HEK293 (cell line): ENCODE measurements at regions not wholly inside any gene's neighbourhood (a gene's known extent, or its start where the extent isn't known, plus 50 kb on each side); places are given as distances from the start of the nearest gene placed in this dataset.

Experiments used
- BCL11A ChIP-seq: fragments of 450-650 bp; formaldehyde crosslinking; IDR thresholded peaks from 2 replicates; pipeline ENCODE4 v1.5.1; 2016; ENCODE audit warnings: low read depth, missing biosample characterization, missing genetic modification characterization
- CTCF ChIP-seq: fragments of 450-650 bp; formaldehyde crosslinking; IDR thresholded peaks from 2 replicates; pipeline ENCODE4 v1.5.1; 2016; ENCODE audit warnings: missing biosample characterization, missing genetic modification characterization
- GLI4 ChIP-seq: fragments of 450-650 bp; formaldehyde crosslinking; IDR thresholded peaks from 2 replicates; pipeline ENCODE4 v1.5.1; 2016; ENCODE audit warnings: missing biosample characterization, missing genetic modification characterization
- HIC1 ChIP-seq: fragments of 450-650 bp; formaldehyde crosslinking; IDR thresholded peaks from 2 replicates; pipeline ENCODE4 v1.5.1; 2016; ENCODE audit warnings: missing biosample characterization, missing genetic modification characterization
- REST ChIP-seq: fragments of 450-650 bp; formaldehyde crosslinking; IDR thresholded peaks from 2 replicates; pipeline ENCODE4 v1.5.1; 2016; ENCODE audit warnings: missing biosample characterization, missing genetic modification characterization
- SP7 ChIP-seq: fragments of 450-650 bp; formaldehyde crosslinking; IDR thresholded peaks from 2 replicates; pipeline ENCODE4 v1.5.1; 2016; ENCODE audit warnings: missing biosample characterization, missing genetic modification characterization
- ZBTB11 ChIP-seq: fragments of 450-650 bp; formaldehyde crosslinking; conservative IDR thresholded peaks from 2 replicates; pipeline ENCODE4 v1.5.1; 2016; ENCODE audit warnings: low read depth, missing biosample characterization, missing genetic modification characterization
- ZNF133 ChIP-seq: fragments of 450-650 bp; formaldehyde crosslinking; IDR thresholded peaks from 2 replicates; pipeline ENCODE4 v1.5.1; 2016; ENCODE audit warnings: missing biosample characterization, missing genetic modification characterization
- ZNF146 ChIP-seq: fragments of 450-650 bp; formaldehyde crosslinking; IDR thresholded peaks from 2 replicates; pipeline ENCODE4 v1.5.1; 2016; ENCODE audit warnings: missing biosample characterization, missing genetic modification characterization
- ZNF280C ChIP-seq: fragments of 450-650 bp; formaldehyde crosslinking; IDR thresholded peaks from 2 replicates; pipeline ENCODE4 v1.5.1; 2016; ENCODE audit warnings: missing biosample characterization, missing genetic modification characterization
- ZNF513 ChIP-seq: fragments of 450-650 bp; IDR thresholded peaks from 2 replicates; pipeline ENCODE4 v1.5.1; 2018; ENCODE audit warnings: missing biosample characterization, missing genetic modification characterization
- ZNF76 ChIP-seq: fragments of 450-650 bp; formaldehyde crosslinking; IDR thresholded peaks from 2 replicates; pipeline ENCODE4; 2016; ENCODE audit warnings: low read depth, missing biosample characterization, missing genetic modification characterization, borderline replicate concordance
- ZNF768 ChIP-seq: fragments of 450-650 bp; formaldehyde crosslinking; IDR thresholded peaks from 2 replicates; pipeline ENCODE4 v1.5.1; 2018; ENCODE audit warnings: missing biosample characterization, mild to moderate bottlenecking, missing genetic modification characterization
- ZSCAN4 ChIP-seq: fragments of 450-650 bp; formaldehyde crosslinking; IDR thresholded peaks from 2 replicates; pipeline ENCODE4 v1.5.1; 2017; ENCODE audit warnings: missing biosample characterization, missing genetic modification characterization

- TF ChIP-seq CTCF (no peak), ZNF133 (tag by site-specific recombination) (no peak), ZNF76 (no peak), ZNF146 (no peak), ZNF513 (tag by site-specific recombination) (no peak), ZNF280C (tag by site-specific recombination) (no peak), REST (tag by site-specific recombination) (no peak), ZNF768 (no peak), HIC1 (tag by site-specific recombination) (no peak), BCL11A (tag by site-specific recombination) (no peak), SP7 (tag by site-specific recombination) (no peak), ZSCAN4 (tag by site-specific recombination) (no peak), ZBTB11 (tag by site-specific recombination) (no peak), GLI4 (no peak)
Measured at GRCh38 chr5:162573758-162574157, 506.2 kb downstream of the GABRG2 start.
